ENCODE measurements at regions not wholly inside any gene's neighbourhood (a gene's known extent, or its start where the extent isn't known, plus 50 kb on each side); places are given as distances from the start of the nearest gene placed in this dataset.

- Histone ChIP-seq H2AFZ (replicated peaks) (no peak overlapping the region), H3K9ac (no peak overlapping the region), H3K27ac (no peak overlapping the region), H3K4me3 (no peak overlapping the region), H3K36me3 (no peaks in the 10 kb centered on the region), H3K79me2 (ENCODE audit: low read depth) (no peaks in the 10 kb centered on the region), H3K4me2 (no peak overlapping the region), H3K4me1 (peaks cover 6% of the 10 kb centered on the region), H3K27me3 (no peaks in the 10 kb centered on the region), H3K9me3 (ENCODE audit: low read depth) (no peaks in the 10 kb centered on the region), H4K20me1 (ENCODE audit: low read depth) (no peaks in the 10 kb centered on the region), H3F3A (ENCODE audit: low read depth) (peaks cover 4% of the 10 kb centered on the region)
- TF ChIP-seq CTCF (IDR thresholded peaks at IDR 0.05), result no peak
- no peak for TF ChIP-seq EZH2phosphoT487 (IDR thresholded peaks at IDR 0.05)
- TF ChIP-seq EZH2 (IDR thresholded peaks at IDR 0.05), result no peak
- H3K27ac Mint-ChIP-seq, result peak overlapping the region; percentile 31
- H3K4me1 Mint-ChIP-seq, result no peaks in the 10 kb centered on the region
- H3K27me3 Mint-ChIP-seq (ENCODE audit: insufficient read depth, low read depth), result no peaks in the 10 kb centered on the region
- H3K36me3 Mint-ChIP-seq, result no peaks in the 10 kb centered on the region
- no peak overlapping the region for H3K4me3 Mint-ChIP-seq
- DNase-seq (ENCODE audit: low spot score), result no peak
- H3K9me3 Mint-ChIP-seq, result peaks cover 13% of the 10 kb centered on the region
These were observed 91.2 kb upstream of the ADTRP start for GRCh38 chr6:11869672-11870340.

DNA sequence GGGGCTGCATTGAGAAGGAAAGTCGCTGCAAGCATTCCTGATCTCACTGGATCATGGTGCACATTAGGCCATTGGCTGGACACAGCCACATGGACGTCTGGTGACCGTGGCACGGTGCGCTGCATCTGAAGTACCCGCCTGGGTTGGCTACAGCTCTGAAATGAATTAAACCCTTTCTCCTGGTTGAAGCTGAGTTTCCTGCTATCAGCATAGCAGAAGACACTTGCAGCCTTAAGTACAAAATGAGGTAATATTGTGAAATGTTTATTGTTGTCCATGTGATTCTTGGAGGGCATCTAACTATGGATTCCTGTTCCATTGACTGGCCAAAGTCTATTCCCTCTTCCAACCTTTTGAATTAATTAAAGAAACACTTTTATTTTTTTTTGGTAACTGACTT, 89.8 kb upstream of the ADTRP start:
- Mint-ChIP-seq H3K9me3 (peaks cover 3% of the 10 kb centered on the region), H3K4me1 (no peaks in the 10 kb centered on the region), H3K27ac (no peak overlapping the region), H3K36me3 (no peaks in the 10 kb centered on the region), H3K4me3 (no peak overlapping the region), H3K27me3 (ENCODE audit: insufficient read depth, low read depth) (no peaks in the 10 kb centered on the region)
- Histone ChIP-seq H3K4me3 (no peak overlapping the region), H3K36me3 (no peaks in the 10 kb centered on the region), H3K79me2 (ENCODE audit: low read depth) (no peaks in the 10 kb centered on the region), H3K9ac (no peak overlapping the region), H3F3A (ENCODE audit: low read depth) (no peaks in the 10 kb centered on the region), H3K9me3 (ENCODE audit: low read depth) (no peaks in the 10 kb centered on the region), H3K27ac (no peak overlapping the region), H2AFZ (replicated peaks) (no peak overlapping the region), H3K4me2 (no peak overlapping the region), H3K27me3 (no peaks in the 10 kb centered on the region), H3K4me1 (no peaks in the 10 kb centered on the region), H4K20me1 (ENCODE audit: low read depth) (no peaks in the 10 kb centered on the region)
- TF ChIP-seq EZH2phosphoT487 (IDR thresholded peaks at IDR 0.05) (no peak), EZH2 (IDR thresholded peaks at IDR 0.05) (no peak), CTCF (IDR thresholded peaks at IDR 0.05) (no peak)
- DNase-seq (ENCODE audit: low spot score), result no peak

- Histone ChIP-seq H2AFZ (replicated peaks) (no peak overlapping the region), H4K20me1 (ENCODE audit: low read depth) (no peaks in the 10 kb centered on the region)
These were observed 87.2 kb upstream of the ADTRP start for GRCh38 chr6:11865680-11866300.

More at GRCh38 chr6:11865680-11866300, 87.2 kb upstream of the ADTRP start:
- H3K27ac Mint-ChIP-seq, result no peak overlapping the region
- H3K4me1 Mint-ChIP-seq, result no peaks in the 10 kb centered on the region
- no peak for DNase-seq (ENCODE audit: low spot score)
- no peaks in the 10 kb centered on the region for H3K4me1 ChIP-seq
- no peaks in the 10 kb centered on the region for H3K9me3 ChIP-seq (ENCODE audit: low read depth)
- TF ChIP-seq CTCF (IDR thresholded peaks at IDR 0.05) (no peak), EZH2 (IDR thresholded peaks at IDR 0.05) (no peak), EZH2phosphoT487 (IDR thresholded peaks at IDR 0.05) (no peak)
- H3K27me3 ChIP-seq, result no peaks in the 10 kb centered on the region
- H3K9me3 Mint-ChIP-seq, result peaks cover 9% of the 10 kb centered on the region
- H3F3A ChIP-seq (ENCODE audit: low read depth), result no peaks in the 10 kb centered on the region
- H3K4me3 ChIP-seq, result no peak overlapping the region
- H3K27ac ChIP-seq, result no peak overlapping the region
- H3K36me3 ChIP-seq, result no peaks in the 10 kb centered on the region
- H3K4me3 Mint-ChIP-seq, result no peak overlapping the region
- no peak overlapping the region for H3K9ac ChIP-seq
- no peaks in the 10 kb centered on the region for H3K36me3 Mint-ChIP-seq
- no peak overlapping the region for H3K4me2 ChIP-seq
- H3K79me2 ChIP-seq (ENCODE audit: low read depth), result no peaks in the 10 kb centered on the region
- no peaks in the 10 kb centered on the region for H3K27me3 Mint-ChIP-seq (ENCODE audit: insufficient read depth, low read depth)

Measured in neural progenitor cell (in vitro differentiated cells).